GM12864 (cell line): ENCODE measurements at regions not wholly inside any gene's neighbourhood (a gene's known extent, or its start where the extent isn't known, plus 50 kb on each side); places are given as distances from the start of the nearest gene placed in this dataset.

Experiments
- DNase-seq: peaks from one replicate; pipeline ENCODE4 v3.0.0-alpha.2; 2011; ENCODE audit warnings: low read depth
- H3K4me3 ChIP-seq: 2 replicates; pipeline ENCODE4 v1.5.1; 2011; ENCODE audit warnings: mild to moderate bottlenecking, low read depth, low read length, control low read depth
- TF ChIP-seq, protein P1 (sequence below): IDR thresholded peaks from 2 replicates; pipeline ENCODE4 v1.5.1; 2011; ENCODE audit warnings: low read depth, mild to moderate bottlenecking, moderate library complexity, low read length, control low read depth, inconsistent platforms; ENCODE audit errors: missing control alignments

DNA sequence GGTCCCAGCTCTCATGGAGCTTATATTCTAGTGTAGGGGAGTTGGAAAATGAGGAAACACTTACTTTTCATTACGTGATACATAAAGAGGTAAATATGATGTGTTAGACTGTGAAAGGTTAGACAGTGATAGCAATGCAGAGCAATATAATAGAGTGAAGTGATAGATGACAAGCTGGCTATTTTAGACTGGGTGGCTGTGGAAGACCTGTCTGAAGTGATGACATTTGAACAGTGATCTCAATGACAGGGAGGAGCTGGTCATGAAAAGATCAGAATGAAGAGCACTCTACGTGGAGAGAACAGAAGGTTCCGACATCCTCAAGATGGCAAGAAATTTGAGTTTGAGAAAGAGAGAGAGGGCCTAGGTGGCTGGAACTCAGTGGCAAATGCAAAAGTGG is 118.9 kb upstream of the MKLN1 start:
- TF ChIP-seq, protein P1, sequence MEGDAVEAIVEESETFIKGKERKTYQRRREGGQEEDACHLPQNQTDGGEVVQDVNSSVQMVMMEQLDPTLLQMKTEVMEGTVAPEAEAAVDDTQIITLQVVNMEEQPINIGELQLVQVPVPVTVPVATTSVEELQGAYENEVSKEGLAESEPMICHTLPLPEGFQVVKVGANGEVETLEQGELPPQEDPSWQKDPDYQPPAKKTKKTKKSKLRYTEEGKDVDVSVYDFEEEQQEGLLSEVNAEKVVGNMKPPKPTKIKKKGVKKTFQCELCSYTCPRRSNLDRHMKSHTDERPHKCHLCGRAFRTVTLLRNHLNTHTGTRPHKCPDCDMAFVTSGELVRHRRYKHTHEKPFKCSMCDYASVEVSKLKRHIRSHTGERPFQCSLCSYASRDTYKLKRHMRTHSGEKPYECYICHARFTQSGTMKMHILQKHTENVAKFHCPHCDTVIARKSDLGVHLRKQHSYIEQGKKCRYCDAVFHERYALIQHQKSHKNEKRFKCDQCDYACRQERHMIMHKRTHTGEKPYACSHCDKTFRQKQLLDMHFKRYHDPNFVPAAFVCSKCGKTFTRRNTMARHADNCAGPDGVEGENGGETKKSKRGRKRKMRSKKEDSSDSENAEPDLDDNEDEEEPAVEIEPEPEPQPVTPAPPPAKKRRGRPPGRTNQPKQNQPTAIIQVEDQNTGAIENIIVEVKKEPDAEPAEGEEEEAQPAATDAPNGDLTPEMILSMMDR: no peak
- H3K4me3 ChIP-seq: no peak overlapping the region
- no peak for DNase-seq

DNA sequence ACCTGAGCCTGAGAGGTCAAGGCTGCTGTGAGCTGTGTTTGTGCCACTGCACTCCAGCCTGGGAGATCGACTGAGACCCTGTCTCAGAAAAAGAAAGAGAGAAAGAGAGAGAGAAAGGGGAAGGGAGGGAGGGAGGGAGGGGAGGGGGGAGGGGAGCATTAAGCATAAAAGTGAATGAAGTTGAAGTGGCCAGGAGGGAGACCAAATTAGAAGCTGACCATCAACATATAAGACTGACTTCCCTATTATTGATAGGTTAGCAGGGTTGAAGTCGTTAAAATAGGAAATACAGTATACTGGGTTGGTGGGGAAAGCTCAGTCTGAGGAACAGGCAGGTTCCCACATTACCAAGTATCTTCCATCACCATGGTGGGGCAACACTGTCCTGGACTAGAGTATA is 117.1 kb upstream of the MKLN1 start:
- TF ChIP-seq, protein P1: no peak
- no peak for DNase-seq
- no peak overlapping the region for H3K4me3 ChIP-seq

DNA sequence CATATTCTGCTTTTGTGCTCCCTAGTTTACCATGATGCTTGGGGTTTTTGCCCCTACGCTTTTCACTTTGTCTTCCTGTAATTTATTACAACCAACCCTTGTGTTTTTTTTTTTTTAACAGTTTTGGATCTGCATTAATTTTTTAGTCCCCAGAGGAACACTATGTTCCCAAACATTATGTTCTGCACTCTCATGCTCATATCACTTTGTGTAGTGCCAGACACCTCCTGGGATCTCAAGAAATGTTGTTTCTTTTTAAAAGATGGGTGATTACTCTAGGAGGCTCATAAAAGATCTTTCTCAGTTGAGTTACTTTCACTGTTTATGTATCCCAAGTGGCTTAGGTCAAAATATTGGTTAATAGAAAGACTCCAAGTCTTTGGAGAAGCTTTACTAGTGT is 116.2 kb upstream of the MKLN1 start:
- DNase-seq: no peak
- no peak overlapping the region for H3K4me3 ChIP-seq
- TF ChIP-seq, protein P1: no peak

GRCh38 chr7:131212114-131212513 is 115.6 kb upstream of the MKLN1 start:
- TF ChIP-seq, protein P1: no peak
- no peak for DNase-seq
- no peak overlapping the region for H3K4me3 ChIP-seq

- peak; percentile 29 for DNase-seq
- H3K4me3 ChIP-seq: no peak overlapping the region
- TF ChIP-seq, protein P1: no peak
Measured at GRCh38 chr7:131218727-131219128, 108.9 kb upstream of the MKLN1 start.

- H3K4me3 ChIP-seq: no peak overlapping the region
- peak; percentile 39 for DNase-seq
- TF ChIP-seq, protein P1: no peak
Measured at GRCh38 chr7:131219312-131220041, 108.2 kb upstream of the MKLN1 start.

- no peak overlapping the region for H3K4me3 ChIP-seq
- TF ChIP-seq, protein P1: no peak
- no peak for DNase-seq
Measured at GRCh38 chr7:131221061-131221460, 106.6 kb upstream of the MKLN1 start.
